Fibroblast of pulmonary artery (primary cell): ENCODE measurements at regions not wholly inside any gene's neighbourhood (a gene's known extent, or its start where the extent isn't known, plus 50 kb on each side); places are given as distances from the start of the nearest gene placed in this dataset.
"Not testable (repeated sequence)": the region's sequence is repeated elsewhere in the genome, so short reads cannot be mapped to it uniquely, and the experiment has no call there.

Experiments
- DNase-seq: peaks from one replicate; pipeline ENCODE4 v3.0.0-alpha.2; 2010; ENCODE audit warnings: low read depth
- H3K4me3 ChIP-seq: replicated peaks from 2 replicates; pipeline ENCODE4 v1.5.1; 2011; ENCODE audit warnings: low read depth, mild to moderate bottlenecking, control low read depth, low read length, moderate library complexity
- CTCF ChIP-seq: IDR thresholded peaks from 2 replicates; pipeline ENCODE4 v1.5.1; 2011; ENCODE audit warnings: mild to moderate bottlenecking, control low read depth, low read length, inconsistent platforms; ENCODE audit errors: missing control alignments

- TF ChIP-seq CTCF = no peak
- no peak overlapping the region for H3K4me3 ChIP-seq
- no peak for DNase-seq
Observed at GRCh38 chr4:82124365-82124764, 249.4 kb downstream of the HNRNPD start.

GRCh38 chr4:82123934-82124333, 249.9 kb downstream of the HNRNPD start:
- no peak overlapping the region for H3K4me3 ChIP-seq
- DNase-seq = no peak
- TF ChIP-seq CTCF = no peak

- not testable (repeated sequence) for DNase-seq, H3K4me3 ChIP-seq
Observed at GRCh38 chr4:82115183-82115582, 258.6 kb downstream of the HNRNPD start.

- TF ChIP-seq CTCF = no peak
- no peak overlapping the region for H3K4me3 ChIP-seq
- DNase-seq = no peak
Observed at GRCh38 chr4:82108506-82108905, 265.3 kb downstream of the HNRNPD start.

GRCh38 chr4:82104578-82104977, 269.2 kb downstream of the HNRNPD start:
- TF ChIP-seq CTCF = no peak
- H3K4me3 ChIP-seq = no peak overlapping the region
- DNase-seq = no peak

- no peak overlapping the region for H3K4me3 ChIP-seq
- DNase-seq = no peak
- TF ChIP-seq CTCF = no peak
Observed at GRCh38 chr4:82099928-82100579, 273.7 kb downstream of the HNRNPD start.

- no peak for TF ChIP-seq CTCF
- H3K4me3 ChIP-seq = no peak overlapping the region
- DNase-seq = no peak
Observed at GRCh38 chr4:82097504-82097903, 276.3 kb downstream of the HNRNPD start.
